ENCODE measurements at regions not wholly inside any gene's neighbourhood (a gene's known extent, or its start where the extent isn't known, plus 50 kb on each side); places are given as distances from the start of the nearest gene placed in this dataset.

GRCh38 chr11:42951266-42951665, 360.5 kb upstream of the API5 start:
- TF ChIP-seq CTCF (IDR thresholded peaks at IDR 0.05; ENCODE audit: borderline replicate concordance, extremely low read depth, low read length, poor library complexity, severe bottlenecking), result no peak
- TF ChIP-seq EZH2 (IDR thresholded peaks at IDR 0.05; ENCODE audit: borderline replicate concordance, low read depth, low read length, severe bottlenecking), result no peak

Measured in DND-41 (cell line).